Esophagus muscularis mucosa (tissue), 4 donors: ENCODE measurements at regions not wholly inside any gene's neighbourhood (a gene's known extent, or its start where the extent isn't known, plus 50 kb on each side); places are given as distances from the start of the nearest gene placed in this dataset.

Experiments used
- DNase-seq: peaks from one replicate; pipeline ENCODE4 v3.0.0-alpha.2; 2017; ENCODE audit errors: extremely low spot score
- H3K27ac ChIP-seq, 4 donors: fragments of 200-600 bp; sonication (generic); replicated peaks in 1 of 4; 1 replicate in 3 of 4; 2 replicates in 1 of 4; pipeline ENCODE4 v1.5.1; 2016 to 2019; ENCODE audit warnings: mild to moderate bottlenecking in 1 of 4
- H3K27me3 ChIP-seq, 4 donors: fragments of 200-600 bp; sonication (generic); one replicate each; pipeline versions ENCODE4 v1.5.1 to v1.6.0; 2016 to 2019
- H3K36me3 ChIP-seq, 4 donors: fragments of 200-600 bp; sonication (generic); one replicate each; pipeline ENCODE4 v1.5.1; 2016 to 2019
- H3K4me1 ChIP-seq, 4 donors: fragments of 200-600 bp; sonication (generic); one replicate each; pipeline ENCODE4 v1.5.1; 2016 to 2019
- H3K4me3 ChIP-seq, 4 donors: fragments of 200-600 bp; sonication (generic); 1 replicate in 2 of 4; 2 replicates in 2 of 4; pipeline ENCODE4 v1.5.1; 2016 to 2019; ENCODE audit warnings: mild to moderate bottlenecking in 4 of 4, moderate library complexity in 1 of 4
- H3K9me3 ChIP-seq, 4 donors: fragments of 200-600 bp; sonication (generic); 1 replicate in 3 of 4; 2 replicates in 1 of 4; pipeline ENCODE4 v1.5.1; 2016 to 2019
- EP300 ChIP-seq: sonication (generic); formaldehyde crosslinking; IDR thresholded peaks from one replicate; pipeline ENCODE4 v1.6.1; 2017; ENCODE audit warnings: antibody characterized with exemption
- POLR2A ChIP-seq: fragments of 450-650 bp; IDR thresholded peaks from one replicate; pipeline ENCODE4 v1.6.1; 2017; ENCODE audit warnings: antibody characterized with exemption, moderate library complexity, mild to moderate bottlenecking, low read depth
- POLR2AphosphoS5 ChIP-seq, 2 donors: sonication (generic); formaldehyde crosslinking; IDR thresholded peaks; one replicate each; pipeline ENCODE4 v1.6.1; 2017; ENCODE audit warnings: antibody characterized with exemption in 2 of 2
- WGBS: methylation state at CpG from one replicate; pipeline ENCODE4 v1.1.5; 2018; 5-methylcytosine and 5-hydroxymethylcytosine counted together
- intact Hi-C: fragments of 100-400 bp; cut with DNase I; formaldehyde crosslinking; loops from one replicate; pipeline ENCODE4 v1.15.1; 2023
- TF ChIP-seq, protein P1 (sequence below), 3 experiments: fragments of 200-600 bp in 2 of 3; fragments of 450-650 bp in 1 of 3; sonication (generic) in 2 of 3; IDR thresholded peaks; one replicate each; pipeline ENCODE4 v1.5.1; 2017 to 2019; ENCODE audit warnings: antibody characterized with exemption in 3 of 3, mild to moderate bottlenecking in 2 of 3, moderate library complexity in 1 of 3

DNA sequence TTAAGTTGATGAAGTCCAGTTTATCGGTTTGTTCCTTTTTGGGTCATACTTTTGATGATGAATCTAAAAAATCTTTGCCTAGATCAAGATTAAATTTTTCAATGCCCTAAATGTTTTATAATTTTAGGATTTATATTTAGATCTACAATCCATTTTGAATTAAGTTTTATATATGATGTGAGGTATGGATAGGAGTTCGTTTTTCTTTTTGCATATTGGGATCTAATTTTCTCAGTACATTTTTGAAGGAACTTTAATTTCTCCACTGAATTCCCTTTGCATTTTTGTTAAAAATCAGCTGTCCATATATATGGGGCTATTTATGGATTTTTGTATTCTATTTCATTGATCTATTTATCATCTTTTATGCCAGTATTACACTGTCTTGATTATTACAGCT is 125.5 kb upstream of the HS3ST2 start:
- 84% methylated on average over 2 of the region's 2 CpGs for WGBS
- Histone ChIP-seq H3K36me3 (no peaks in the 10 kb centered on the region), H3K27me3 (no peaks in the 10 kb centered on the region), H3K4me3 (no peak overlapping the region), H3K4me1 (peaks cover 0 to 52% (median 18%) of the 10 kb centered on the region in 4 donors), H3K27ac (no peak overlapping the region), H3K9me3 (peaks cover 0 to 13% (median 0%) of the 10 kb centered on the region in 4 donors)
- DNase-seq, result no peak
- TF ChIP-seq, protein P1, sequence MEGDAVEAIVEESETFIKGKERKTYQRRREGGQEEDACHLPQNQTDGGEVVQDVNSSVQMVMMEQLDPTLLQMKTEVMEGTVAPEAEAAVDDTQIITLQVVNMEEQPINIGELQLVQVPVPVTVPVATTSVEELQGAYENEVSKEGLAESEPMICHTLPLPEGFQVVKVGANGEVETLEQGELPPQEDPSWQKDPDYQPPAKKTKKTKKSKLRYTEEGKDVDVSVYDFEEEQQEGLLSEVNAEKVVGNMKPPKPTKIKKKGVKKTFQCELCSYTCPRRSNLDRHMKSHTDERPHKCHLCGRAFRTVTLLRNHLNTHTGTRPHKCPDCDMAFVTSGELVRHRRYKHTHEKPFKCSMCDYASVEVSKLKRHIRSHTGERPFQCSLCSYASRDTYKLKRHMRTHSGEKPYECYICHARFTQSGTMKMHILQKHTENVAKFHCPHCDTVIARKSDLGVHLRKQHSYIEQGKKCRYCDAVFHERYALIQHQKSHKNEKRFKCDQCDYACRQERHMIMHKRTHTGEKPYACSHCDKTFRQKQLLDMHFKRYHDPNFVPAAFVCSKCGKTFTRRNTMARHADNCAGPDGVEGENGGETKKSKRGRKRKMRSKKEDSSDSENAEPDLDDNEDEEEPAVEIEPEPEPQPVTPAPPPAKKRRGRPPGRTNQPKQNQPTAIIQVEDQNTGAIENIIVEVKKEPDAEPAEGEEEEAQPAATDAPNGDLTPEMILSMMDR (IDR thresholded peaks at IDR 0.05), result no peak
- no peak for TF ChIP-seq EP300
- TF ChIP-seq POLR2A, result no peak
- no peak for TF ChIP-seq POLR2AphosphoS5 (IDR thresholded peaks at IDR 0.05)
- intact Hi-C loops, result no loop called here

DNA sequence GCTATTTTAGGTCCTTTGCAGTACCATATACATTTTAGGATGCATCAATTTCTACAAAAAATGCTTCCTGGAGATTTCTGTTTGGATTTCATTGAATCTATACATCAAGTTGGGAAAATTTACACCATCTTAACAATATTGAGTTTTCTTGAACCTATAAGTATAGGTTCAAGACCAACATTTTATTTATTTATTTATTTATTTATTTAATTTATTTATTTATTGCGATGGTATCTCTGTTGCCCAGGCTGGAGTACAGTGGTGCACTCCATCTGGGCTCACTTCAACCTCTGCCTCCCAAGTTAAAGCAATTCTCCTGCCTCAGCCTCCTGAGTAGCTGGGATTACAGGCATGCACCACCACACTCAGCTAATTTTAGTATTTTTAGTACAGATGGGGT is 125.0 kb upstream of the HS3ST2 start:
- TF ChIP-seq, protein P1 (IDR thresholded peaks at IDR 0.05), result no peak
- TF ChIP-seq POLR2AphosphoS5 (IDR thresholded peaks at IDR 0.05), result no peak
- TF ChIP-seq EP300, result no peak
- no peak for TF ChIP-seq POLR2A
- Histone ChIP-seq H3K4me1 (peaks cover 1 to 53% (median 20%) of the 10 kb centered on the region in 4 donors), H3K27me3 (no peaks in the 10 kb centered on the region), H3K9me3 (peaks cover 0 to 13% (median 0%) of the 10 kb centered on the region in 4 donors), H3K4me3 (no peak overlapping the region), H3K27ac (no peak overlapping the region), H3K36me3 (no peaks in the 10 kb centered on the region)
- intact Hi-C loops, result no loop called here
- no peak for DNase-seq
- 71% methylated on average over 1 of the region's 1 CpG for WGBS

DNA sequence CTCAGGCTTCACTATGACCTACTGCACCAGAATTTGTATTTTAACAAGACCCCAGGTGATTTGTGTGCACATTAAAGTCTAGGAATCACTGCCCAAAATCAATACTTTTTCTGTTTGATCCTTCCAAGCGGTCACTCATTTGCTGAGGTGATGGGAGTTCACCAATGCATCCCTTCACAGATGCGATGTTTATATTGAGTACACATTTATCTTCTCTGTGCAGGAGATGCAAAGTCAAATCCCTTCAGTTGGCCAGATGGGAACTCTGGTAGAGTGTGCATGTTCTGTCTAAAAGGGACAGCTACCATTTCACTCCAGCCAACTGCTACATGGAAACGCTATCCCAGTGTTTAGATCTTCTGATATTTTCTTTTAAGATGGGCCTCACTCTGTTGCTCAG is 122.6 kb upstream of the HS3ST2 start:
- Histone ChIP-seq H3K27ac (peak overlapping the region in 1 of 4 donors; percentile 82), H3K27me3 (no peaks in the 10 kb centered on the region), H3K36me3 (no peaks in the 10 kb centered on the region), H3K9me3 (peaks cover 0 to 13% (median 0%) of the 10 kb centered on the region in 4 donors), H3K4me1 (peaks cover 13 to 53% (median 27%) of the 10 kb centered on the region in 4 donors), H3K4me3 (no peak overlapping the region)
- no peak for DNase-seq
- WGBS, result 79% methylated on average over 3 of the region's 3 CpGs
- TF ChIP-seq POLR2A (no peak), POLR2AphosphoS5 (IDR thresholded peaks at IDR 0.05) (no peak), EP300 (no peak)
- TF ChIP-seq, protein P1 (IDR thresholded peaks at IDR 0.05), result no peak
- intact Hi-C loops, result no loop called here

DNA sequence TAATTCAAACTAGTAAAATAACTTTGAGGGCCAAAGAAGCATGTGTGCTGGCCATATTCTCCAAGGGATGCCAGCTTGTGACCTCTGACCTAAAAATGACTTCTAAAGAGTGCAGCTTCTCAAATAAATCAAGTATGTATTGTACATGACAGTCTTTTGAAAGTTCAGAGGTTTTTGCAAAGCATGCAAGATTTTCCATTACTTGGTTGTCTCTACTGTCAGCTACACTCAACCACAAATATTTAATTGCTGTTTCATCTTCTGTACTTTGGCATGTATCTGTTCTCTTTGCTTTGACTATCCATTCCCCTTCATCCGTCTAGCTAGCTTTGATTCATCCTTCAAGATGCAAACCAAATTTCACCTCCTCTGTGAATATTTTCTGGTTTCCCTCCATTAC is 121.9 kb upstream of the HS3ST2 start:
- no peak overlapping the region for H3K4me3 ChIP-seq
- no peaks in the 10 kb centered on the region for H3K27me3 ChIP-seq
- H3K9me3 ChIP-seq, result peaks cover 0 to 9% (median 0%) of the 10 kb centered on the region in 4 donors
- 61% methylated on average over 1 of the region's 1 CpG for WGBS
- no peaks in the 10 kb centered on the region for H3K36me3 ChIP-seq
- TF ChIP-seq EP300, result no peak
- TF ChIP-seq, protein P1 (IDR thresholded peaks at IDR 0.05), result no peak
- TF ChIP-seq POLR2A, result no peak
- TF ChIP-seq POLR2AphosphoS5 (IDR thresholded peaks at IDR 0.05), result no peak
- H3K4me1 ChIP-seq, result peaks cover 13 to 53% (median 27%) of the 10 kb centered on the region in 4 donors
- intact Hi-C loops, result no loop called here
- H3K27ac ChIP-seq, result peak overlapping the region in 2 of 4 donors; percentile 3 to 82
- no peak for DNase-seq
